ENCODE measurements at regions not wholly inside any gene's neighbourhood (a gene's known extent, or its start where the extent isn't known, plus 50 kb on each side); places are given as distances from the start of the nearest gene placed in this dataset.
"Not testable (repeated sequence)": the region's sequence is repeated elsewhere in the genome, so short reads cannot be mapped to it uniquely, and the experiment has no call there.

DNA sequence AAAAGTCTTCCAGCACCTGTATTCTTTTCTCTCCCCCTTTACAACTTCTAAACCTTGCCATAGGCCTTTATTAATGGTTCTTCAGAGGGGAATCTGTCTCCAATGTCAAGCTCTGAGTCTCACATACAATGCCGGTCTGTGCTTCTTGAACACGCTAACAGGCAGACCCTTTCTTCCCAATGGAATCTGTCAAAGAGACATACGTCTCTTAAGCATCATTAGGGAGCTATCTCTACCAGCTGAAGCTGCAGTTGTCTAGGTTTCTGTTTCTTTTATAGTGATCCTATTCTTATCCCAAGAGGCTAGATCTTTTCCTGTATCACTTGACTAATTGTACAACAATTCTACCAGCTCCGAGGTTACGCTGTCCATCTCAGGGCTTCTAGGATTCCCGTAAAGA, 560.8 kb upstream of the NBEA start:
- DNase-seq: no peak

GRCh38 chr13:34383728-34384127, 558.3 kb upstream of the NBEA start:
- DNase-seq: no peak

GRCh38 chr13:34386229-34386628, 555.8 kb upstream of the NBEA start:
- DNase-seq: not testable (repeated sequence)

DNA sequence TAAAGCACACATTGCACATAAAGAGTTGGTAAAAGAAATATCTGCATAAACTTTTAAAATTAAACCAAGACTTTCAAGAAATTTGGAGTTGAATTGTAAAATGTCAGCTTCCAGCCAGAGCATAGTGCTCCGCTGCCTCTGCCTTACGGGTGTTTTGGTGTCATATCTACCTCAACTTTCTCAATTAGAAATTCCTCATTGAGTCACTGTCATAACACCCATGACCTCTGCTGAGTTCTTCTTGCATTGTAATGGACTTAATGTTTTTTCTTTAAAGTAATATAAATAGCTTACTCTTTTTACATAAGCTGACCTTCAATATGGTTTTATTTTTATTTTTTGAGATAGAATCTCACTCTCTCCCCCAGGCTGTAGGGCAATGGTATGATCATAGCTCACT, 551.0 kb upstream of the NBEA start:
- no peak for DNase-seq

- DNase-seq: no peak
These were observed 540.4 kb upstream of the NBEA start for GRCh38 chr13:34401696-34402095.

DNA sequence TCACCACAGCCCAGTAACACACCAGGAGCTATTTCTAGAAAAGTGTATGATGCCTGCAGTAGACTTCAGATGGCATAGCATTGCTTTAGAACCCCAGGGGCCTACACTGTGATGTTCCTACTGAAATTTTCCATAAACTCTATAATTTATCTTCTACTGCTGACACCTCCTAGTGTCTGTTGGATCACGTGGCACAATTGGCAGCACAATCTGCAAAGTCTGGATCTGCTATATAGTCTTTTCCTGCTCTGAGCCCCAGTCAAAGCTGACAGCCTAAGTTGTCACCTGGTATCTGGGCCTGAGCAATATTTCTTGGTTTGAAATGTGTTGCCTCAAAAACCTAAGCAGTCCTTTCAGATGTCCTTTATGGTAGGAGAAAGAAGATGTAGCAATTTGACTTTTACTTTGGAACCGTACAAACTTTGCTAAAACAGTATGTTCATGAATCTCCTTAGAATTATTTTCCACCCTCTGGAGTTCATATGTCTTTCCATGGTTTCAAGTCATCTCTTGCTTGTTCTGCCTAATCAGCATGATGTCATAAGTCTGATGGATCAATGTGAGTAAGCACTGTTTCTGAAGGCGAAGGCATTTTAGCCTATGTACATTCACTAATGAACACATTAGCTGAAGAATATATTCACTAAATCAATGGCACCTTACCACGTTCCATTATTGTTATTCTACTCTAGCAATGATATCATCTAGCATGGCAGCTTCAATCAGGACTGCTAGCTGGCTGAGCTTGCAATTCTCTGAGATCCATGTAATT, 536.5 kb upstream of the NBEA start:
- no peak for DNase-seq

GRCh38 chr13:34408640-34409039, 533.4 kb upstream of the NBEA start:
- DNase-seq: no peak

DNA sequence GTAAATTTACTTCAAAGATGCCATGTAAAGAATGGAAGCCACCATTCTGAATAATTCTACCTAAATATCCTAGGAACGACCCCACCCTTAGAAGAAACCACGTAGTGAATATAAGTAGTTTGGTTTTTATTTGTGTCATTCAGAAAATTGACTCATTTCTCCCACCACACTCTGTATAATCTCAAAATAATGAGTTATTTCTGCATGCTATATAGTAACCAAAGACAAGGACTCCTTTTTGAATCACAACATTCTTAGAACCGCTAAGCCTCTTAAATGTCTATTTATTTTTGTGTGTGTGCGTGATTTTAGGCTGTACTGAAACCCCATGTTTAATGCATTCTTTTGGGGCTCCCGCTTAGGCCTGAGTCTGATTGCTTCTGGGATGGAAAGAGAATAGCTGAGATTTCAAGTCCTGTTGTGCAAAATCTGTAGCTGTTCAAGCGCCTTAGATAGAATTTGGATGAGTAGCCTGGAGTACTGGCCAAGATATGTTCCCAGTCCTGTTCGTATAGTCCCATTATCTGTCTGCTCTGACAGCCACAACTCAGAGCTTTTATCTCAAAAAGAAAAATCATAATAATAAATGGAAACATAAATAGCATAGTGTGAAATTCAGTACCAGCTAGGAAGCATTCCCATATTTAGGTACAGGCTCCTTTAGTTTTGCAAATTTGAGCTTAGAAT, 532.4 kb upstream of the NBEA start:
- no peak for DNase-seq

DNA sequence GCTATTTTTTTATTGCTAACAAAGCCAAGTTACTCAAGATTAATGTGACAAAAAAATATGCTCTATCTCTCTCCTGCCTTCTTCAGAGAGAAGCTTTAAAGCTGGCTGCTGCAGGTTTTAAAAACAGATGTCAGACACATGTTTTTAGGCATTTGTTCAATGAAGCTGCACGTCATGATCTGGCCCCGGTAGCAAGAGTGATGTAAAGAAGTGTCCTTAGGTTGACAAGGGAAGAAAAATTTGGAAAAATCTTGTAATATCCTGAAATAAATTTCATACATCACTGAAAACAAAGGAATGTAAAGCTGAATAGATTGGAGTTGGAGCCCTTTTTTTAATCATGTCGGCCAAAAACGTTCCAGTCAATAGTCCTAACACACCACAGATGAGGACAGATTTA, 531.4 kb upstream of the NBEA start:
- DNase-seq: peak; percentile 85

GRCh38 chr13:34411177-34411576, 530.9 kb upstream of the NBEA start:
- DNase-seq: no peak

DNA sequence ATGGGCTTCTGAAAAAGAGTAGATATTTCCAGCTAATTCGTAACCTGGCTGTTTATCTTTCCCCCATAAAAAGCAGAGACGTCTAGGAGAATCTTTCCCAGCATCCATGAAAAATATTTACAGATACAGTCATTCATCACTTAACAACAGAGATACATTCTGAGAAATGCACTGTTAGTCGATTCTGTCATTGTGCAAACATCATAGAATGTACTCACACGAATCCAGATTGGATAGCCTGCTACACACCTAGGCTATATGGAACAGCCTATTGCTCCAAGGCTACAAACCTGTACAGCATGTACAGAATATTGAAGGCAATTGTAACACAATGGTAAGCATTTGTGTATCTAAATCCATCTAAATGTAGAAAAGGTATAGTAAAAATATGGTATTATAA, 530.2 kb upstream of the NBEA start:
- DNase-seq: no peak

DNA sequence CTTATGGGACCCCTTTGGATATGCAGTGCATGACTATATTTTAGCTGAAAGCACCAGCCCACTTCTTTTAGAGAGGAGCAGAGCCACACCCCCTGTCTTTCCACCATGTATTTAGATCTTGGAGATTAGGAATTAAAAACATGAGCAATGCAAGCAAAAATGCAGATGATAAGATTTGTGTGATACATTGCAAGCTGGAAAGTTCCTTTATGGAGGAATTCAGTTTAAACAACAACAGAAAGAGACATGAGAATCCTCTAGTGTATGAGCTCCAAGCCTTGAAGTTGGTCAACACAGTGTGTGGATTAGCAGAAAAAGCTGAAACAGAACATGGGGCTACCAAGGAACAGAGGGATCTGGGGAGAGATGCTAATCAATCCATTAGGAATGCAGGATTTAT, 529.8 kb upstream of the NBEA start:
- no peak for DNase-seq

DNA sequence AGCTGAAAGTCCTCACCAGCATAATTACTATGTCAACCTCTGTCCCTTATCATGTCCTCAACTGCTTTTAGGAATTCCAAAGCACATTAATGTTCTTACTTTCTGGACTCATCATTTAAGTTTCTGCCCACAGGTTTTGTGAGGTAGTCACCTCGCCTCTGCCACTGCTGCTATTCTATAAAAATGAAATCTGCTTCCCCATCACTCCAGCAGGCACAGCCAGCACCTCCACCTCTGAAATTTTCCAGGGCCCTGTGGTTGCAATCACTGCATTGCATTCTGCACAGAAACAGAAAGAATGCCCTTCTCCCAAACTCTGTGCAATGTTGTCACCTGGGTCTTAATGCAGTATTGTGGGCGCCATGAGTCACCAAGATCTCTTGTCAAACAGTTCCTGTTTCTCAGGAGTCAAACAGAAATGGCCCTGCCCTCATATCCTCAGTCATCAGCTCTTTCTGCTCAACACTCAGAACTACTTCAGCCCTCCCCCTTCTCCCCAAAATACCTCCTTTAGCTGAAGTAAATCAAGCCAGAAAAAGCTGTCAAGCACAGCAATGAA, 529.2 kb upstream of the NBEA start:
- no peak for DNase-seq

DNA sequence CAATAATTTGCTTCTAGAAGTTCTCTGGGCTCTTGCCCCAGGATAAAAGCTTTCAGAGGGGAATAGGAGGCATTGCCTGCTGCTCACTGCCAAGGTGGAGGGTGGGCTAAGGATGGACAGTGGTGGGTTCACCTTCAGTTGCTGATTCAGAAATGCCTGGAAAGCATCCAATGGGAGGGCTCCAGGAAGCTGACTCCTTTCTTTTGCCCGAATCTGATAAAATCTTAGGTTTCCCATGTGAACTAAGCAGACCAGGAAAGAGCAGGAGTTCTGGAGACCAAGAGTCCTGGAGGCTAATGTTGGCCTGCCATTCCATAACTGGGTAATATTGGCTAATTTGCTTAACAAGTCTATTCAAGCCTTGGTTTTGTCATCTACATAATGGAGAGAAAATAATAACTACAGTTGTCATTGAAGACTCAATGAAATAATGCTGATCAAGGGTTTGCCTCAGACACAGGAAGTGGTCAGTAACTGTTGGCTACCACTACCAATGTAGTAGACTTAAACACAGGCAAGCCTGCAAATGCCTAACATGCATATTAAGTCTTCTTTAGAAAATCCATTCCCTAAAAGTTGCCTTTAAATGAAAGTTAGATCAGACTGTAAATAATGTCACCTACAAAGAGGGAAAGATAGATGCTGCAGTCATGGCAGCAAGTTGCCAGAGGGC, 528.4 kb upstream of the NBEA start:
- DNase-seq: no peak

GRCh38 chr13:34414616-34415015, 527.5 kb upstream of the NBEA start:
- DNase-seq: no peak

- peak; percentile 87 for DNase-seq
These were observed 525.1 kb upstream of the NBEA start for GRCh38 chr13:34416971-34417380.

GRCh38 chr13:34417896-34418295, 524.2 kb upstream of the NBEA start:
- no peak for DNase-seq

DNA sequence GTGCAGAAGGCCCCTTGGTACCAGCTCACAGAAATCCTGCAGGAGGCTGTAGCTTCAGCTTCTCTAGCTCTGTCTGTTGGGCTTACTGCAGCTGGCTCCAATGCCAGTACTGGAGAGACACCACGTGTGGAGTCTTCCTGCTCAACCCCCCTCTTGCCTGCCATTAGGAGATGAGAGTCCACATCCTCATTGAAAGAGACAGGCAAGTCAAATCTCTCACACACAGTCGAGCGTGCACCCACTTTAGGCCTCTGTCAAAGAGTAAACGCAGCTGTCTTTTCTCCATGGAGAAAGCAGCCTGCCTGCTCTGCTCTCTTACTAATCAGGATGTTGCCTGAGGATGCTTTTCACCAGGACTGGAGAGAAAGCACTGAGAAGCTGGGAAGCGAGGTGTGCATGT, 523.0 kb upstream of the NBEA start:
- no peak for DNase-seq

DNA sequence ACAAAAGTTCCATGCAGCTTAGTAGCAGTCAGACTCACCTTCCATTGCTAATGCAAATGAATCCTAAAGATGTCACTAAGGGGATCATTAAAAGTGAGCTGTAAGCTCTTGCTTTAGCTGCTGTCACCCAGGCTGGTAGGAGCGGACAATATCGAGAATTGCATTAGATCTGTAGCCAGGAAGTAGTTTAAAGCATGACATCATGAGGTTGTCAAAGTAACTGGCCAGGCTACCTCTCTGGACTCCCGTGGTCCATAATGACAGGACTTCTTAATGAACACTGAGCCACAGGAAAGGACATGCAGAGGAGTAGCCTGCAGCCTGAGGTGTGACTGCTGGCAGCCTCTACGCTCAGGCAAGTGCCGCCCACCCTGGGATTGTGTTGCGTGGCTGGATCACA, 522.3 kb upstream of the NBEA start:
- no peak for DNase-seq

DNA sequence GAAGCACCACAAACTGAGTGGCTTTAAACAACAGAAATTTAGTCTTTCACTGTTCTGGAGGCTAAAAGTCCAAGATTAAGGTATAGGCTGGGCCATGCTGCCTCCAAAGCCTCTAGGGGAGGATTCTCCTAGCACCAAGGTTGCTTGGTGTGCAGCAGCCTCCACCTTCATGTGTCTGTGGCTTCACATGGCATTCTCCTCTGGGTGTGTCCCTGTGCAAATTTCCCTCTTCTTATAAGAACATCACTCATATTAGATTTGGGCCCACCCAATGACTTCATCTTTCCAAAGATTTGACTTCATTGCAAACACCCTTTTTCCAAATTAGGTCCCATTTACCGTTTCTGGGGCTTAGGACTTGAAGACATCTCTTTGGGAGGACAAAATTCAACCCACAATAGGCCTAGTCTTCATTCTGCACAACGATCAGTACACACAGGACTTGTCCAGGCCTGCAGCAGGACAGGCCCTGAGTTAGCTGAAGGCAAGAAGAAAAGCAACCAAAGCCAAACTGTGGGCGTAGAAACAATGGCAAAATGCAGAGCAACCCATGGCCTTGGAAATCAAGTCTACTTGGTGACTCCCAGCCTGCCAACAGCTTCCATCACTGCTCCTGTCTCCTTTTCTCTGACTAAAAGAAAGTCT, 521.2 kb upstream of the NBEA start:
- DNase-seq: no peak

- DNase-seq: no peak
These were observed 520.7 kb upstream of the NBEA start for GRCh38 chr13:34421347-34421719.

DNA sequence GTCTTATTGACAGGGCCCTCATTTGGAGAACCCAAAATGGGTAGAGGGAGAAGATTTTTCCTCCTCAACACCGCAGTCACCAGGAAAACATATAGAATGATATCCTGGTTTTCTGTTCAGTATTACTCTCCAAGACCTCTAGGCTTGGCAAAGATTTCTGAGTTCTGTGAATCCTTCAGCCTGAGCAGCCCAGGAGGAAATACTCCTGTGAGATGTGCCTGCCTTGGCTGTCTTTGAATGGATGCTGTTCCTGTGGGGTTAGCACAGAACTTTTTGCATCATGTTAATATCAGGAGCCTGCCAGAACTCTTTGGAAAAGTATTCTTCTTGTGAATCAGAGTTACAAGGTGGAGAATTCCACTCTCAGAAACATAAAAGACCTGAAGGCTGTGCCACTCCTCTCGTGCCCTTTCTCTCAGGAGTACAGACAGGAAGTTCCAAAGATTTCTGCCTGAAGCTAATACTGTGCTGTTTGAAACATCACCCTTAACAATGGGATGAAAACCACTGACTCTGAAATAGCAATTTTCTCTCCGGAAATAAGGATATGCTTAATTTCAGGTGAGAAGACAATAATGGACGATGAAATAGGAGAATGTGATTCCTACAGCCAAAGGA, 520.1 kb upstream of the NBEA start:
- DNase-seq: no peak

- DNase-seq: no peak
These were observed 519.1 kb upstream of the NBEA start for GRCh38 chr13:34422956-34423355.
